ENCODE measurements at regions not wholly inside any gene's neighbourhood (a gene's known extent, or its start where the extent isn't known, plus 50 kb on each side); places are given as distances from the start of the nearest gene placed in this dataset.

DNA sequence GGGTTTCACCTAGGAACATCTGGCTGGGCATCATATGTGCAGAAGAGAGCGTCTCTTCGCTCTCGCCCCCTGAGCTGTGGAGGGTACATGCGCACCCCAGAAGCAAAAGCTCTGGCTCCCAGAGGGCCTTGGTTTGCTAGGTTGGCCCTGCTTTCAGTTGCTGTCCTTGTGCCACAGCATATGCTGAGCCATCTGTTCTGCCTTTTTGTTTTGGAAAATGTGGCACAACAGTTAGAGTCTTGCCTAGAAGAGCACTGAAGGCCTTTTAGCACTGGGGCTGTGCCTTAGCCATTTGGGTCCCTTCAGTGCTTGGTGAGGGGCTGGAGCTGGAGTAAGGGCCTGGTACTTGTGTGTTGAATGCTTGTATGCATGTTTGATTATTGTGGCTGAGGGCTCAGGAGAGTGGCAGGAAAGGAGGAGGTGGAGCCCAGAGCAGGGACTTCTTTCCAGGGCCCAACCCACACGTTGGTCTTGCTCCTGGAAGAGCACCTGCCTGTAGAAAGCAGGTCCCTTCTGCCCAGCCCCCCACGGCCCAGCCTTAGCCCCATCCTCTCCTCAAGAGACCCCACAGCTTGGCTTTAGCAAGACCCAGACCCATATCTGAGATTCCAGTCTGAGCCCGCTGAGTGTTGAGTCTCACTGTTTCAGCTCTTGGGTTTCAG is 113.7 kb downstream of the SLC25A47 start:
- no peaks in the 10 kb centered on the region for H3K79me2 ChIP-seq (ENCODE audit: control insufficient read depth in 1 of 2, insufficient read depth in 2 of 2, low read length in 2 of 2)
- H3K4me2 ChIP-seq (ENCODE audit: insufficient read depth in 1 of 2, low read depth in 2 of 2, low read length in 2 of 2) = no peak overlapping the region
- FAIRE-seq (no peak), DNase-seq (ENCODE audit: low read depth in 1 of 2, low spot score in 2 of 2) (no peak)
- no peak overlapping the region for H3K9ac ChIP-seq (replicated peaks in 1 of 4; ENCODE audit: extremely low read depth in 1 of 4, low read depth in 3 of 4, low read length in 3 of 4)
- no peak overlapping the region for H3K14ac ChIP-seq (ENCODE audit: insufficient read length)
- CTCF ChIA-PET (ENCODE audit: partially characterized antibody) = interaction anchor here (0.8 to 8.2 kb wide), 12 partner anchors 10 to 208 kb away, joined by 3 to 73 read pairs (median 6); no protein-coding TSS in a partner anchor
- H3K4ac ChIP-seq (replicated peaks; ENCODE audit: insufficient read length, low read depth, low read length) = no peak overlapping the region
- POLR2A ChIA-PET (ENCODE audit: partially characterized antibody) = interaction anchor here (1.1 kb wide), 1 partner anchor 10 kb away, joined by 3 read pairs; no protein-coding TSS in a partner anchor
- no peaks in the 10 kb centered on the region for H3K27me3 ChIP-seq (replicated peaks in 1 of 4; ENCODE audit: control insufficient read depth in 3 of 4, extremely low read depth in 1 of 4, insufficient read depth in 3 of 4, low read length in 3 of 4)
- H3K18ac ChIP-seq (ENCODE audit: extremely low read depth, low read length) = no peak overlapping the region
- H4K8ac ChIP-seq (ENCODE audit: extremely low read depth, insufficient read depth, low read length) = no peak overlapping the region
- H2BK5ac ChIP-seq (ENCODE audit: low read depth, low read length) = no peak overlapping the region
- H3K36me3 ChIP-seq (ENCODE audit: control insufficient read depth in 2 of 4, insufficient read depth in 4 of 4, low read length in 3 of 4) = no peaks in the 10 kb centered on the region
- no peak overlapping the region for H2BK120ac ChIP-seq (replicated peaks; ENCODE audit: low read depth, low read length)
- no peak overlapping the region; the same call in 1 of the 2 replicates for H2AK5ac ChIP-seq (ENCODE audit: low read depth, low read length)
- no peak overlapping the region for H3K23ac ChIP-seq (ENCODE audit: insufficient read length)
- no peak overlapping the region for H3K56ac ChIP-seq (replicated peaks; ENCODE audit: insufficient read length, low read depth, low read length)
- H3K27ac ChIP-seq (ENCODE audit: low read depth, low read length) = no peak overlapping the region
- H2AFZ ChIP-seq (ENCODE audit: low read length) = no peak overlapping the region
- no peaks in the 10 kb centered on the region; the same call in 1 of the 2 replicates for H3K79me1 ChIP-seq (ENCODE audit: low read depth, low read length)
- H4K5ac ChIP-seq (ENCODE audit: insufficient read length, low read depth, low read length) = no peak overlapping the region
- H2BK20ac ChIP-seq (ENCODE audit: low read length) = no peak overlapping the region
- peaks cover 0 to 3% (median 0%) of the 10 kb centered on the region in 4 experiments; a peak in 1 of 7 replicates for H3K4me1 ChIP-seq (replicated peaks in 1 of 4; ENCODE audit: control insufficient read depth in 3 of 4, insufficient read depth in 4 of 4, low read length in 3 of 4)
- no peaks in the 10 kb centered on the region for H3K9me3 ChIP-seq (ENCODE audit: insufficient read depth in 2 of 2, low read depth in 1 of 2, low read length in 1 of 2)
- no peak overlapping the region for H2BK12ac ChIP-seq (ENCODE audit: low read depth, low read length)
- no peaks in the 10 kb centered on the region for H3K23me2 ChIP-seq (ENCODE audit: low read depth, low read length)
- no peak overlapping the region for H4K91ac ChIP-seq (replicated peaks; ENCODE audit: insufficient read length, low read length)
- 91% methylated on average over 7 of the region's 7 CpGs; no CpG with 5 or more reads in 1 of the 2 experiments for WGBS, 2 experiments (ENCODE audit: extremely low coverage in 1 of 2, insufficient coverage in 1 of 2, insufficient read length in 1 of 2, insufficient replicate concordance in 2 of 2, low coverage in 1 of 2, low lambda C conversion rate in 2 of 2, missing lambda C conversion rate in 1 of 2)
- H3K4me3 ChIP-seq (ENCODE audit: extremely low read depth in 1 of 4, insufficient read depth in 2 of 4, low read depth in 3 of 4, low read length in 4 of 4) = no peak overlapping the region
- no peaks in the 10 kb centered on the region for H4K20me1 ChIP-seq (replicated peaks in 1 of 2; ENCODE audit: control insufficient read depth in 1 of 2, insufficient read depth in 2 of 2, low read length in 2 of 2)
- H2BK15ac ChIP-seq (ENCODE audit: low read length) = no peak overlapping the region
- TF ChIP-seq KDM4A (IDR thresholded peaks at IDR 0.05; ENCODE audit: low read depth, low read length, severe bottlenecking) = no peak
- no peak for TF ChIP-seq SP4 (IDR thresholded peaks at IDR 0.05; ENCODE audit: low read length)
- TF ChIP-seq TAF7 (optimal IDR thresholded peaks at IDR 0.05; ENCODE audit: borderline replicate concordance, low read depth, low read length) = no peak
- TF ChIP-seq RBBP5 (IDR thresholded peaks at IDR 0.05; ENCODE audit: borderline replicate concordance, low read depth, low read length) = no peak
- no peak for TF ChIP-seq RFX5 (IDR thresholded peaks at IDR 0.05; ENCODE audit: borderline replicate concordance, low read depth, low read length)
- TF ChIP-seq PHF8 (conservative IDR thresholded peaks at IDR 0.05; ENCODE audit: low read depth, low read length) = no peak
- no peak for TF ChIP-seq JUND (IDR thresholded peaks at IDR 0.05; ENCODE audit: low read length)
- no peak for TF ChIP-seq EZH2 (IDR thresholded peaks at IDR 0.05; ENCODE audit: low read depth, low read length, severe bottlenecking)
- no peak for TF ChIP-seq BRCA1 (IDR thresholded peaks at IDR 0.05; ENCODE audit: low read depth, low read length)
- TF ChIP-seq POU5F1 (IDR thresholded peaks at IDR 0.05; ENCODE audit: low read depth, low read length) = no peak
- TF ChIP-seq CBX5 (IDR thresholded peaks at IDR 0.05; ENCODE audit: low read depth, low read length) = no peak
- TF ChIP-seq SUZ12 (IDR thresholded peaks at IDR 0.05; ENCODE audit: low read length) = no peak
- TF ChIP-seq KDM1A (IDR thresholded peaks at IDR 0.05; ENCODE audit: borderline replicate concordance, low read length) = no peak
- TF ChIP-seq BCL11A (IDR thresholded peaks at IDR 0.05; ENCODE audit: low read depth in 2 of 2, low read length in 2 of 2) = no peak

All from H1 (cell line).